Naive thymus-derived CD4-positive, alpha-beta T cell (primary cell): ENCODE measurements at regions not wholly inside any gene's neighbourhood (a gene's known extent, or its start where the extent isn't known, plus 50 kb on each side); places are given as distances from the start of the nearest gene placed in this dataset.

Experiments used
- ATAC-seq: fragments of 150-1000 bp; cut with Tn5 transposase; 2 replicates; pipeline ENCODE4 v1.10.0; 2021; ENCODE audit warnings: mild to moderate bottlenecking, moderate library complexity
- CTCF ChIA-PET: fragments of 350-600 bp; sonication (Branson Sonifier 250); formaldehyde crosslinking; loops from one replicate; lab custom pipeline; 2021; ENCODE audit warnings: antibody characterized with exemption; lab: Charles Lee
- POLR2A ChIA-PET: fragments of 350-600 bp; sonication (Branson Sonifier 250); formaldehyde crosslinking; loops from one replicate; lab custom pipeline; 2021; ENCODE audit warnings: antibody characterized with exemption, inconsistent platforms; lab: Charles Lee
- DNase-seq, 9 donors: peaks; one replicate each; pipeline versions ENCODE4 v3.0.0 to v3.0.0-alpha.2; 2020 to 2022; ENCODE audit warnings: mixed read lengths in 1 of 9
- H3K27ac ChIP-seq: one replicate; pipeline ENCODE4 v1.7.0; 2013; ENCODE audit warnings: mild to moderate bottlenecking, low read depth, low read length, moderate library complexity
- H3K27me3 ChIP-seq, 2 donors: one replicate each; pipeline ENCODE4 v1.7.0; 2013; ENCODE audit warnings: low read length in 2 of 2, mild to moderate bottlenecking in 2 of 2, moderate library complexity in 2 of 2; ENCODE audit not compliant: control insufficient read depth in 2 of 2, insufficient read depth in 2 of 2
- H3K36me3 ChIP-seq, 3 experiments: 1 replicate in 2 of 3; 2 replicates in 1 of 3; pipeline ENCODE4 v1.7.0; 2013; ENCODE audit warnings: low read length in 3 of 3, mild to moderate bottlenecking in 3 of 3, moderate library complexity in 1 of 3; ENCODE audit not compliant: insufficient read depth in 3 of 3, control insufficient read depth in 2 of 3
- H3K4me1 ChIP-seq, 2 donors: one replicate each; pipeline ENCODE4 v1.7.0; 2013; ENCODE audit warnings: low read length in 2 of 2, mild to moderate bottlenecking in 2 of 2, moderate library complexity in 1 of 2; ENCODE audit not compliant: control insufficient read depth in 2 of 2, insufficient read depth in 2 of 2
- H3K4me3 ChIP-seq: 2 replicates; pipeline ENCODE4 v1.7.0; 2013; ENCODE audit warnings: mild to moderate bottlenecking, low read length
- H3K9me3 ChIP-seq, 3 experiments: 1 replicate in 2 of 3; 2 replicates in 1 of 3; pipeline ENCODE4 v1.7.0; 2013; ENCODE audit warnings: low read length in 3 of 3; ENCODE audit not compliant: control insufficient read depth in 2 of 3
- H3K27ac Mint-ChIP-seq, 9 donors: one replicate each; pipeline ENCODE4 v1.8.0; 2020 to 2022; ENCODE audit warnings: mixed read lengths in 9 of 9, mild to moderate bottlenecking in 8 of 9, moderate library complexity in 5 of 9, inconsistent platforms in 2 of 9
- H3K27me3 Mint-ChIP-seq, 5 donors: one replicate each; pipeline ENCODE4 v1.8.0; 2021 to 2022; ENCODE audit warnings: mixed read lengths in 5 of 5, mild to moderate bottlenecking in 1 of 5
- H3K36me3 Mint-ChIP-seq, 5 donors: one replicate each; pipeline ENCODE4 v1.8.0; 2020 to 2022; ENCODE audit warnings: mixed read lengths in 5 of 5, mild to moderate bottlenecking in 3 of 5, inconsistent platforms in 1 of 5
- H3K4me1 Mint-ChIP-seq, 7 donors: one replicate each; pipeline ENCODE4 v1.8.0; 2020 to 2022; ENCODE audit warnings: mixed read lengths in 7 of 7, mild to moderate bottlenecking in 3 of 7, inconsistent platforms in 1 of 7
- H3K4me3 Mint-ChIP-seq, 10 donors: one replicate each; pipeline ENCODE4 v1.8.0; 2020 to 2022; ENCODE audit warnings: mild to moderate bottlenecking in 10 of 10, mixed read lengths in 10 of 10, moderate library complexity in 6 of 10, inconsistent platforms in 2 of 10
- H3K9me3 Mint-ChIP-seq, 11 donors: one replicate each; pipeline ENCODE4 v1.8.0; 2020 to 2022; ENCODE audit warnings: mixed read lengths in 11 of 11, mild to moderate bottlenecking in 4 of 11, inconsistent platforms in 1 of 11, moderate library complexity in 1 of 11
- intact Hi-C, 2 donors: fragments of 100-400 bp; cut with micrococcal nuclease; formaldehyde crosslinking; loops; one replicate each; pipeline ENCODE4 v1.15.1; 2023

DNA sequence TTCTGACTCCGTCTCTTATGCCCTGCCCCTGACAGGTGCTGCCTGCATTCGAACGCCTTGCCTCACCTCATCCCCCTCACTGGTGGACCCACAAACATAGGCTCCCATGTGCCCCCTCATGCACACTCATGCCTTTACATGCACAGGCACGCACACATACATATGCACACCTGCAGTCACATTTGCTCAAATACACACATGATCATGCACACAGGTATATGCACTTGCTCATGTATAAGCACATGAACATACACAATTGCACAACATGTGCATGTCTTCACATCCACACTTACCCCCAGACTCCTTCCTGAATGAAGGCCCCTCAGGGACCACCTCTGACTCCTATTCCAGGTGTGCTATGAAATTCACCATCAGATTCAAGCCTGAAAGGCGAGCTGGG is 506.9 kb downstream of the PTPRU start:
- no peaks in the 10 kb centered on the region for H3K9me3 ChIP-seq
- Mint-ChIP-seq H3K4me1 (peaks cover 0 to 1% (median 0%) of the 10 kb centered on the region in 7 donors), H3K27me3 (peaks cover 0 to 38% (median 14%) of the 10 kb centered on the region in 5 donors), H3K27ac (no peak overlapping the region), H3K4me3 (no peak overlapping the region), H3K9me3 (no peaks in the 10 kb centered on the region), H3K36me3 (no peaks in the 10 kb centered on the region)
- intact Hi-C loops, result no loop called here
- ATAC-seq, result no peak
- no peaks in the 10 kb centered on the region for H3K4me1 ChIP-seq
- H3K27me3 ChIP-seq, result no peaks in the 10 kb centered on the region
- ChIA-PET CTCF (no interaction called here), POLR2A (no interaction called here)
- H3K36me3 ChIP-seq, result no peaks in the 10 kb centered on the region
- H3K27ac ChIP-seq, result no peak overlapping the region
- no peak for DNase-seq
- H3K4me3 ChIP-seq, result no peak overlapping the region

DNA sequence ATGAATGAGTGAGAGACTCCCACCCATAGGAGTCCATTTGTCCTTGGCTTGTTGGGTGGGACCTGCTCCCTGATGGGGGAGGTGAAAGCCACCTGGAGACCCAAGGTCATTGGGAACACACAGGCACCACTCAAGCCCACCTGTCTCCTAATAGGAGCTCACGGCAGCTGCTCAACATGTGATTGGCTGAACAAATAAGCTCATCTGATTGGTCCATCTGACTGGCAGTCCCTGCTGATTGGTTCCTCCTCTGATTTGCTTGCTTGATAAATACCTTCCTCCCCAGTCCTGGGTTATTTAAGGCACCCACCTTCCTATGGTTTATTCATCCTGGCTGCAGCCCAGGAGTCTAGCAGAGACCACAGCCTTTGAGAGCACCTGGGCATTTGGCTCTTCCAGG is 502.9 kb downstream of the PTPRU start:
- Mint-ChIP-seq H3K27me3 (peaks cover 0 to 53% (median 33%) of the 10 kb centered on the region in 5 donors), H3K9me3 (peaks cover 0 to 4% (median 0%) of the 10 kb centered on the region in 11 donors), H3K4me1 (peaks cover 0 to 3% (median 0%) of the 10 kb centered on the region in 7 donors), H3K4me3 (no peak overlapping the region), H3K27ac (no peak overlapping the region), H3K36me3 (no peaks in the 10 kb centered on the region)
- Histone ChIP-seq H3K4me1 (no peaks in the 10 kb centered on the region), H3K9me3 (no peaks in the 10 kb centered on the region), H3K27me3 (no peaks in the 10 kb centered on the region), H3K4me3 (no peak overlapping the region), H3K27ac (no peak overlapping the region), H3K36me3 (no peaks in the 10 kb centered on the region)
- POLR2A ChIA-PET, result no interaction called here
- no peak for ATAC-seq
- intact Hi-C loops, result loop anchor here in 1 of 2 donors (5.0 kb wide), 1 partner anchor 182 kb away; no protein-coding TSS in a partner anchor
- CTCF ChIA-PET, result no interaction called here
- DNase-seq, result no peak

DNA sequence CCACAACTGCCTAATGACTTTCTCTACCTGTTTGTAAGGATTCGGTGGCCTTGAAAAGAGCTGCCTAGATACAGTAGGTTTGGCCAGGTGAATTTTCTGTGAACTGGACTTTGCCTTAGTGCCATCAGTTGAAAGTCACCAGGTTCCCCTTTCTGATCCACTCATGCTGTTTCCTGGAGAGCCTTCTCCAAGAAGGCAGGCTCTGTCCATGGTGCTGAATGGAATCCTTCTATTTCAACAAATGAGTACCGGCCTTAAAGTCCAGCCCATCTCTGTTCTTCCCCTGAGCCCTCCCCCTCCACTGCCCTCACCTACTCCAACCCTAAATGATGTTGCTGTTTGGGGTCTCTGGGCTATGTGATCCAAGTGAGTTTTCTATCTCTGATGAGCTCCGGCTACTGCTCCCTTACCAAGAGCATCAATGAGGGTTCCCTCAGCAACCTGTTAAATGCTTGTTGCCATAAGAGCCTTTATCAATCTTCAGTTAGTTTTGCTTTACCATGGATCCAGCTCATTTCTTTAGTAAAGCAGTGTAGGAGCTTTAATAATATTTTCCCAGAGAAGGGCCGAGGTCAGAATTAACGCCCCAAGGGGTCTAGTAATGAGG is 500.4 kb downstream of the PTPRU start:
- Histone ChIP-seq H3K27ac (no peak overlapping the region), H3K4me1 (no peaks in the 10 kb centered on the region), H3K9me3 (no peaks in the 10 kb centered on the region), H3K27me3 (no peaks in the 10 kb centered on the region), H3K4me3 (no peak overlapping the region), H3K36me3 (no peaks in the 10 kb centered on the region)
- POLR2A ChIA-PET, result no interaction called here
- Mint-ChIP-seq H3K27me3 (peaks cover 0 to 62% (median 35%) of the 10 kb centered on the region in 5 donors), H3K4me3 (no peak overlapping the region), H3K27ac (no peak overlapping the region), H3K9me3 (peaks cover 0 to 4% (median 0%) of the 10 kb centered on the region in 11 donors), H3K36me3 (no peaks in the 10 kb centered on the region), H3K4me1 (peaks cover 0 to 8% (median 0%) of the 10 kb centered on the region in 7 donors)
- DNase-seq (no peak), ATAC-seq (no peak)
- CTCF ChIA-PET, result no interaction called here
- intact Hi-C loops, result loop anchor here in 1 of 2 donors (5.0 kb wide), 1 partner anchor 179 kb away; no protein-coding TSS in a partner anchor

DNA sequence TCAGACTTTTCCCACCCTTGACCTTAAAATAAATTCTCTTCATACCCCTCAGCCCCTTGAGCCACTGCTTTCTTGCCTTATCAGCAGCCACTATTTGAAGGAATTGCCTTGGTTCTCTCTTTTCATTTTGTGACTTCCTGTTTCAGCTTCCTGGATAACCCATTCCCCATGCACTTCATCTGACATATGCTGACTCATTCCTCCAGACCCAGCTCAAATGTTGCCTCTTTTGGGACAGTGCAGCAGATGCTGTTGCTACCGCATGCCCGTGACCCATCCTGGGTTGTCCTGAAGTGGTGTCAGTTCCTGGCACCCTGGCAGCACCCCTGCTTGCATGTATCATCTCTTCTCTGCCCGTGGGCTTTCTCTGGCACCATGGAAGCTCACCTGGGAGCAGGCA is 496.1 kb downstream of the PTPRU start:
- ATAC-seq (no peak), DNase-seq (no peak)
- Mint-ChIP-seq H3K27me3 (peaks cover 0 to 39% (median 17%) of the 10 kb centered on the region in 5 donors), H3K4me1 (peaks cover 0 to 8% (median 0%) of the 10 kb centered on the region in 7 donors), H3K27ac (no peak overlapping the region), H3K36me3 (no peaks in the 10 kb centered on the region), H3K9me3 (peaks cover 0 to 4% (median 0%) of the 10 kb centered on the region in 11 donors), H3K4me3 (no peak overlapping the region)
- intact Hi-C loops, result no loop called here
- H3K4me3 ChIP-seq, result no peak overlapping the region
- no peaks in the 10 kb centered on the region for H3K9me3 ChIP-seq
- H3K36me3 ChIP-seq, result no peaks in the 10 kb centered on the region
- H3K4me1 ChIP-seq, result no peaks in the 10 kb centered on the region
- no peak overlapping the region for H3K27ac ChIP-seq
- POLR2A ChIA-PET, result no interaction called here
- CTCF ChIA-PET, result no interaction called here
- H3K27me3 ChIP-seq, result no peaks in the 10 kb centered on the region

DNA sequence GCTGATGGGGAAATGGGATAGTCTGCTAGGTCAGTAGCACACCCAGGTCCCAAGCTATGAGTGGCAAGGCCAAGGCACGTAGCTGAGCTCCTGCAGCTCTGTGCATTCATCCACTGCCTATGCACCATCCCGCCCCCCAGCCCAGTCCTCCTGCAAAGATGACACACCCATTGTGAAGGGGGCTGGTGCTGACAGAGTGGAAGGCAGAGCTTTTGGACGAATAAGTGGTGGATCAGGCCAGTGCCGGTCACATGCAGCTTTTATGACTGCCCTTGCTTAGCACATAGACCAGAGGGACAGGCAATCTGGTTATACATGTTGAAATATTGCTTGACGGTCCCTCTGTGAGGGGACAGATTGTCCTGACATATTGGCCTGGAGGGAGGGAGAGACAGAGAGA is 494.3 kb downstream of the PTPRU start:
- H3K27me3 Mint-ChIP-seq, result peaks cover 0 to 38% (median 13%) of the 10 kb centered on the region in 5 donors
- peaks cover 0 to 8% (median 0%) of the 10 kb centered on the region in 7 donors for H3K4me1 Mint-ChIP-seq
- peaks cover 0 to 3% (median 0%) of the 10 kb centered on the region in 11 donors for H3K9me3 Mint-ChIP-seq
- H3K4me3 Mint-ChIP-seq, result no peak overlapping the region
- POLR2A ChIA-PET, result no interaction called here
- no peak for DNase-seq
- H3K27ac Mint-ChIP-seq, result no peak overlapping the region
- H3K27me3 ChIP-seq, result no peaks in the 10 kb centered on the region
- ATAC-seq, result no peak
- H3K36me3 ChIP-seq, result no peaks in the 10 kb centered on the region
- intact Hi-C loops, result no loop called here
- no peaks in the 10 kb centered on the region for H3K36me3 Mint-ChIP-seq
- no peak overlapping the region for H3K4me3 ChIP-seq
- CTCF ChIA-PET, result no interaction called here
- no peaks in the 10 kb centered on the region for H3K9me3 ChIP-seq
- no peak overlapping the region for H3K27ac ChIP-seq
- no peaks in the 10 kb centered on the region for H3K4me1 ChIP-seq

DNA sequence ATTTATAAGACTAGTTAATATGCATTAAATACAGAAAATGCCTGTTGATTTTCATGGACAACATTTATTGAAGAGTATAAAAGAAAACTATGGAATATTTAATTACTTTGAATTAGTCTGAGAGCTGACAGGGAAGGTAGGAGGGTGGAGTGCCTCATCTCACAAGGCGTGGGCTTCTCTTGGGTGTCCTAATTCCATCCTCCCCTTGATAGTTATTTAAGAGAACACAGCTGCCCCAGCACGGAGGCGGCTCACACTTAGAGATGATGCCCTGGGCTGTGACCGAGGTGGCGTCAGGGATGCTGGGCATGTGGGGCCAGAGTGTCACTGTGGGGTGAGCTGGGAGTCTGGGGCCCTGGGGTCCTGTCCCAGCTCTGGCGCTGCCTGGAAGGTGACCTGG is 493.0 kb downstream of the PTPRU start:
- Mint-ChIP-seq H3K4me1 (peaks cover 0 to 8% (median 0%) of the 10 kb centered on the region in 7 donors), H3K9me3 (peaks cover 0 to 3% (median 0%) of the 10 kb centered on the region in 11 donors), H3K4me3 (no peak overlapping the region), H3K27me3 (peaks cover 0 to 33% (median 15%) of the 10 kb centered on the region in 5 donors), H3K27ac (no peak overlapping the region), H3K36me3 (peaks cover 0 to 1% (median 0%) of the 10 kb centered on the region in 5 donors)
- POLR2A ChIA-PET, result no interaction called here
- Histone ChIP-seq H3K4me3 (no peak overlapping the region), H3K4me1 (no peaks in the 10 kb centered on the region), H3K9me3 (no peaks in the 10 kb centered on the region), H3K36me3 (no peaks in the 10 kb centered on the region), H3K27ac (no peak overlapping the region), H3K27me3 (no peaks in the 10 kb centered on the region)
- CTCF ChIA-PET, result no interaction called here
- intact Hi-C loops, result no loop called here
- ATAC-seq (no peak), DNase-seq (no peak)

DNA sequence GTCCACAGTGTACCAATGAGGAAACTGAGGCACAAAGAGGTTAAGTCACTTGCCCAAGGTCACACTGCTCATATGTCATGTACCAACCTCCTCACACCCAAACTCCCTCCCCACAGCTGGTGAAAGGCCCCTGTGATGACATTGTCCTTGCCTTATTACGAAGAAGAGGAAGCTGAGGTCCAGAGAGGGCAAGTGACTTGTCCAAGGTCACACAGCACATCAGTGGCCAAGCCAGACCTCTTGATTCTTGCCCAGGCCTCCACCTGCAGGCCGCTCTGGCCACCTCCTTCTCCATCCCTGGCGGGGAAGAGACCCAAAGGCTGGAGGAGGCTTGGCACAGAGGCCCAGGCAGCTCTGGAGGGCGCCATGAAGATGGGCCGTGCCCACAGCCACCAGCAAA is 492.4 kb downstream of the PTPRU start:
- ChIA-PET CTCF (no interaction called here), POLR2A (no interaction called here)
- no peak overlapping the region for H3K4me3 Mint-ChIP-seq
- H3K4me1 Mint-ChIP-seq, result peaks cover 0 to 8% (median 0%) of the 10 kb centered on the region in 7 donors
- Histone ChIP-seq H3K9me3 (peaks cover 0 to under 1% (median 0%) of the 10 kb centered on the region in 3 experiments), H3K4me3 (no peak overlapping the region), H3K27ac (no peak overlapping the region), H3K27me3 (no peaks in the 10 kb centered on the region), H3K36me3 (no peaks in the 10 kb centered on the region), H3K4me1 (no peaks in the 10 kb centered on the region)
- peaks cover 0 to 4% (median 0%) of the 10 kb centered on the region in 5 donors for H3K36me3 Mint-ChIP-seq
- no peak for ATAC-seq
- peaks cover 0 to 7% (median 2%) of the 10 kb centered on the region in 11 donors for H3K9me3 Mint-ChIP-seq
- peaks cover 0 to 32% (median 14%) of the 10 kb centered on the region in 5 donors for H3K27me3 Mint-ChIP-seq
- H3K27ac Mint-ChIP-seq, result no peak overlapping the region
- DNase-seq, result no peak
- intact Hi-C loops, result no loop called here
